Colonic mucosa (tissue), 4 donors: ENCODE measurements at regions not wholly inside any gene's neighbourhood (a gene's known extent, or its start where the extent isn't known, plus 50 kb on each side); places are given as distances from the start of the nearest gene placed in this dataset.

Experiments
- DNase-seq: peaks from one replicate; pipeline ENCODE4 v3.0.0-alpha.2; 2020
- H3K27ac ChIP-seq: fragments of 200-600 bp; one replicate; pipeline ENCODE4 v1.8.0; 2021
- H3K27me3 ChIP-seq: fragments of 200-600 bp; one replicate; pipeline ENCODE4 v1.8.0; 2021
- H3K36me3 ChIP-seq: fragments of 200-600 bp; one replicate; pipeline ENCODE4 v1.8.0; 2021
- H3K4me1 ChIP-seq: fragments of 200-600 bp; one replicate; pipeline ENCODE4 v1.8.0; 2021; ENCODE audit warnings: mild to moderate bottlenecking
- H3K4me3 ChIP-seq: fragments of 200-600 bp; one replicate; pipeline ENCODE4 v1.8.0; 2021
- H3K9ac ChIP-seq, 2 donors: one replicate each; pipeline ENCODE4 v1.7.0; 2013; ENCODE audit warnings: control low read depth in 2 of 2, low read depth in 2 of 2, low read length in 2 of 2
- H3K9me3 ChIP-seq: fragments of 200-600 bp; one replicate; pipeline ENCODE4 v1.8.0; 2021
- intact Hi-C: fragments of 100-400 bp; cut with DNase I; formaldehyde crosslinking; loops from one replicate; pipeline ENCODE4 v1.14.1; 2022
- TF ChIP-seq, protein P1 (sequence below): fragments of 200-600 bp; IDR thresholded peaks from one replicate; pipeline ENCODE4 v1.8.0; 2022; ENCODE audit warnings: antibody characterized with exemption, mild to moderate bottlenecking
- donor health status: healthy.
- donor health status: DM: no; HTN: no; CAD: no.
- donor health status: DM: no; HTN: no; CAD: no.

DNA sequence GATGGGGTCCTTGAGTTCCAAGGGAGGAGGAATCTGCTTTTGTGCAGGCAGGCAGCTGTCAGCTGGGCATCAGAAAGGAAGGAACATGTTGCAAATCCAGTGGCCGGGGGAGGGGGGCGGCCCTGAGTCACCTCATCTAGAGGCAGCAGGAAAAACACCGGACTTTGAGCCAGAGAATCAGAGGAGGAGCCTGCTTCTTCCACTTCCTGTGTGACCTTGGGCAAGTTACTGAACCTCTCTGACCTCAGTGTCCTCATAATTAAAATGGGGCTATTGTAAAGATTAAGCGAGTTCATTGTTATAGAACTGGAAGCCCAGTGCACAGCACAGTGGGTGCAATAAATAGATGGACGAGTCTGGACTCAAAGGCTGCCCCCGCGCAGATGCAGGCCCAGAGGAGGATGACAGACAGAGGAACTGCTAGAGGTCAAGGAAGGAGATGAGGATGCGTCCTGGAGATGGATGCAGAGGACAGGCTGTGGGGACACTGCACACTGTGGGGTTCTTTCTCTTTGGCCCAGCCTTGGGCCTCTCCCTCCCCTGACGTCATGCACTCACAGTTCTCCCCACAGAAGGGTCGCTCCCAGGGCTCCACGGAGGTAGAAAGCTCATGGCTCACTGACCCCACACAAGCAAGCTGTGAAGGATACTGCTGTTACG is 714.3 kb downstream of the MATN1 start:
- intact Hi-C loops: no loop called here
- H3K9ac ChIP-seq: no peak overlapping the region
- no peaks in the 10 kb centered on the region for H3K36me3 ChIP-seq
- no peaks in the 10 kb centered on the region for H3K9me3 ChIP-seq
- TF ChIP-seq, protein P1, sequence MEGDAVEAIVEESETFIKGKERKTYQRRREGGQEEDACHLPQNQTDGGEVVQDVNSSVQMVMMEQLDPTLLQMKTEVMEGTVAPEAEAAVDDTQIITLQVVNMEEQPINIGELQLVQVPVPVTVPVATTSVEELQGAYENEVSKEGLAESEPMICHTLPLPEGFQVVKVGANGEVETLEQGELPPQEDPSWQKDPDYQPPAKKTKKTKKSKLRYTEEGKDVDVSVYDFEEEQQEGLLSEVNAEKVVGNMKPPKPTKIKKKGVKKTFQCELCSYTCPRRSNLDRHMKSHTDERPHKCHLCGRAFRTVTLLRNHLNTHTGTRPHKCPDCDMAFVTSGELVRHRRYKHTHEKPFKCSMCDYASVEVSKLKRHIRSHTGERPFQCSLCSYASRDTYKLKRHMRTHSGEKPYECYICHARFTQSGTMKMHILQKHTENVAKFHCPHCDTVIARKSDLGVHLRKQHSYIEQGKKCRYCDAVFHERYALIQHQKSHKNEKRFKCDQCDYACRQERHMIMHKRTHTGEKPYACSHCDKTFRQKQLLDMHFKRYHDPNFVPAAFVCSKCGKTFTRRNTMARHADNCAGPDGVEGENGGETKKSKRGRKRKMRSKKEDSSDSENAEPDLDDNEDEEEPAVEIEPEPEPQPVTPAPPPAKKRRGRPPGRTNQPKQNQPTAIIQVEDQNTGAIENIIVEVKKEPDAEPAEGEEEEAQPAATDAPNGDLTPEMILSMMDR: no peak
- H3K27me3 ChIP-seq: no peaks in the 10 kb centered on the region
- no peaks in the 10 kb centered on the region for H3K4me1 ChIP-seq
- H3K27ac ChIP-seq: no peak overlapping the region
- no peak overlapping the region for H3K4me3 ChIP-seq
- DNase-seq: no peak

DNA sequence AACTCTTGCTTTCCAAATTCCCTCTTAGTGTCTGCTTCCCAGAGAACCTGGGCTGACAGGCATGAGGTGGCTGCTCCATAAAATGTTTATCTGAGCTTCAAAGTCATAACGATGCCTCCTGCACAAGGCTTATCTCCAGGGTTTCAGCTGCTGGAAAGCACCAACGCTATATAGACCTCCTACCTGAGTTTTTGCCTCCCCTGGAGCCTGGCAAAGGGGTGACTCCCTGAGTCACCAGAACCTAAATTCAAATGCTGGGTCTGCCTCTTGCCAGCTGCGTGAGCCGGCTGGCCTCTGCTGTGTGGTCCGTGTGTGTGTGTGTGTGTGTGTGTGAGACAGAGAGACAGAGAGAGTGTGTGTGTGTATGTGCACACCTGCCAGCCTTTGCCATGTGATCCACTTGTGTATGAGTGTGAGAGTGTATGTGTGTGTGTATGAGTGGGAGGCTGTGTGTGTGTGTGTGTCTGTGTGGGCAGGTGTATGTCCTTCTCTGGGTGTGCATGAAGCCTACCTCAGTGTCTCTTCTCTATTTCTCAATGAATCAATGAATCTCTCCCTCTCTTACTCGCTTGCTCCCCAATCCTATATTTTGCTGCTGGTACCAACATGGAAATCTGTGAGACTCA is 714.9 kb downstream of the MATN1 start:
- no peaks in the 10 kb centered on the region for H3K36me3 ChIP-seq
- H3K27me3 ChIP-seq: no peaks in the 10 kb centered on the region
- DNase-seq: no peak
- TF ChIP-seq, protein P1: no peak
- intact Hi-C loops: no loop called here
- no peak overlapping the region for H3K4me3 ChIP-seq
- H3K4me1 ChIP-seq: no peaks in the 10 kb centered on the region
- no peak overlapping the region for H3K27ac ChIP-seq
- H3K9ac ChIP-seq: no peak overlapping the region
- H3K9me3 ChIP-seq: no peaks in the 10 kb centered on the region

DNA sequence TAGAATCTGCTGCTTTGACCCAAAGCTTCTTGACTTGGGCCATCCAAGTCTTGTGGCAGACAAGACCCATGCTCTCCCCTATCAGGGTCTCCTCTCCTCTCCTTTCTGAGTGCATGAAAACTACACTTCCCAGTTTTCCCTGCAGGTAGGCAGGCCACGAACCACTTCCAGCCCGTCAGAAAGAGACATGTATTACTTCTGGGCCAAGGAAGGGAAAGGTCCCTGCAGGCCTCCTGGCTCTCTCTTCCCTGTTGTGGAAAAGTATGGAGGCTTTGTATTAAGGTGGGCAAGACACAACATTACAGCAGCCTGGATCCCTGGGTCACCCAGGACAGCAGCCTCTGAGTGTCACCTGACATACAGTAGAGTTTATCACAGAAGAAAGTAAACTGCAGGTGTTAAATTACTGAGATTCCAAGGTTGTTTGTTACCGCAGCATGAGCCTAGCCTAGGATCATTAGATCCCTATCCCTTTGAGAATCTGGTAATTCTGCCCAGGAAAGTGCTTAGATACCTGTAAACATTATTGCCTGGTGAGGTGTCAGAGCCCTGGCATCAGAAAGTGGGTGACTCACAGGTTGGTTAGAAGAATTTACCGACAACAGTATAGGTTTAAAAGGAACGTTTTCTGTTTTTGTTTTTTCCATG is 717.3 kb downstream of the MATN1 start:
- intact Hi-C loops: no loop called here
- Histone ChIP-seq H3K4me3 (no peak overlapping the region), H3K27me3 (no peaks in the 10 kb centered on the region), H3K4me1 (no peaks in the 10 kb centered on the region), H3K9me3 (no peaks in the 10 kb centered on the region), H3K9ac (no peak overlapping the region), H3K36me3 (no peaks in the 10 kb centered on the region), H3K27ac (no peak overlapping the region)
- TF ChIP-seq, protein P1: no peak
- no peak for DNase-seq

DNA sequence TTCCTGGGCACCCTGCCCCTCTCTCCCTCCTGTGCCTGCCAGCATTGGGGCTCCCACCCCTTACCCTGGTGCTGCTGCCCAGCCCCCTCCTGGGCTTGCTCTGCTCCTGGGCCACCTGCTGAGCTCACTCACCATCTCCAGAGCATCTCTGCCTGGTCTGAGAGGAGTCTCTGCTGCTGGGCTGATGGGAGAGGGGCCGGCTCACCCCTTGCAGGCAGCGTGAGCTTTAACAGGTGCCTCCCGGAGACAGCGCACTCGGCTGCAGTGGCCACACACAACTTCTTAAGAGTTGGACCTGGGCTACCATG is 721.7 kb downstream of the MATN1 start:
- no peak overlapping the region for H3K27ac ChIP-seq
- no peak overlapping the region for H3K4me3 ChIP-seq
- H3K4me1 ChIP-seq: no peaks in the 10 kb centered on the region
- no peak overlapping the region for H3K9ac ChIP-seq
- no peak for DNase-seq
- TF ChIP-seq, protein P1: no peak
- no peaks in the 10 kb centered on the region for H3K9me3 ChIP-seq
- no peaks in the 10 kb centered on the region for H3K36me3 ChIP-seq
- H3K27me3 ChIP-seq: no peaks in the 10 kb centered on the region
- intact Hi-C loops: no loop called here

DNA sequence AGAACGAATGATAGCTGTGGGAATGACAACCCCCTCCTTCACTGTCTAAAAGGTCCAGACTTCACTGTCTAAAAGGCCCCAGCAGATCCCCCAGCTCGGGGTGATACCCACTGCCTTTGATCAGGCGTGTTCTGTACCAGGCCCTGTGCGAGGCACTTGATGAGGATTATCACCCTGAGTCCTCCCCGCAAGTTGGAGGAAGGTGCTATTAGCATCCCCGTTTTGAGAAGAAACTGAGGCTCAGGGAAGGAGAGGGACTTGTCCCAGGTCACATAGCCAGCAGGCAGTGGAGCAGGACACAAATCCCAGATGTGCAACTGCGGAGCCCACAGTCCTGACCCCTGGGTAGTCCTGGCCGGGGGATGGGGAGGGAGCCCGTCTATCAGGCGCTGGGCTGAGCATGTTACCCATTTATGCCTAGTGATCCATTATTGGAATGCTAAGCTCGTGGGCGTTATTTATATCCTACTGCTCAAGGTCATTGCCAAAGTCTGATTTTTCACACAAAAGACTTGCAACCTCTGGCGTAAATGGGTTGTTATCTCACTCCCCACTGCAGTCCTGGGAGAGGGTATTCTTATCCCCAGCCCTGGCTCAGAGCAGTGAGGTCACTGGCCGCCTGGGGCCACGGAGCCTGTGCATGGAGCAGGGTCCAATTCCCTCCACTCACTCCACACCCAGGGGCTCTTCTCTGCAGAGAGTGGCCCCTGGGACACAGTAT is 722.2 kb downstream of the MATN1 start:
- no peaks in the 10 kb centered on the region for H3K9me3 ChIP-seq
- no peak overlapping the region for H3K27ac ChIP-seq
- no peak overlapping the region for H3K9ac ChIP-seq
- no peak overlapping the region for H3K4me3 ChIP-seq
- no peak for DNase-seq
- H3K4me1 ChIP-seq: no peaks in the 10 kb centered on the region
- intact Hi-C loops: no loop called here
- no peaks in the 10 kb centered on the region for H3K36me3 ChIP-seq
- TF ChIP-seq, protein P1: no peak
- no peaks in the 10 kb centered on the region for H3K27me3 ChIP-seq
